MM.1S (cell line): ENCODE measurements at regions not wholly inside any gene's neighbourhood (a gene's known extent, or its start where the extent isn't known, plus 50 kb on each side); places are given as distances from the start of the nearest gene placed in this dataset.

Experiments used
- DNase-seq: peaks from one replicate; pipeline ENCODE4 v3.0.0-alpha.2; 2015
- H2AFZ ChIP-seq: fragments of 300-600 bp; sonication (generic); 2 replicates; pipeline ENCODE4 v1.6.0; 2016; ENCODE audit warnings: antibody characterized with exemption, low read length
- H3F3A ChIP-seq: fragments of 300-600 bp; sonication (generic); 2 replicates; pipeline ENCODE4 v1.6.1; 2016; ENCODE audit warnings: mild to moderate bottlenecking, antibody characterized with exemption, low read length, moderate library complexity, mixed read lengths; ENCODE audit not compliant: insufficient read depth
- H3K27ac ChIP-seq: fragments of 300-600 bp; sonication (generic); 2 replicates; pipeline ENCODE4 v1.5.1; 2016; ENCODE audit warnings: mild to moderate bottlenecking, low read length
- H3K27me3 ChIP-seq: fragments of 300-600 bp; sonication (generic); replicated peaks from 2 replicates; pipeline ENCODE4 v1.6.0; 2016; ENCODE audit warnings: low read length; ENCODE audit not compliant: insufficient read depth
- H3K36me3 ChIP-seq: fragments of 300-600 bp; sonication (generic); replicated peaks from 2 replicates; pipeline ENCODE4 v1.6.1; 2016; ENCODE audit warnings: mild to moderate bottlenecking, low read length, mixed read lengths; ENCODE audit not compliant: insufficient read depth
- H3K4me1 ChIP-seq: fragments of 300-600 bp; sonication (generic); 2 replicates; pipeline ENCODE4 v1.6.1; 2016; ENCODE audit warnings: low read length, mixed read lengths
- H3K4me2 ChIP-seq: fragments of 300-600 bp; sonication (generic); 2 replicates; pipeline ENCODE4 v1.6.0; 2016; ENCODE audit warnings: low read depth, low read length
- H3K4me3 ChIP-seq: fragments of 300-600 bp; sonication (generic); 2 replicates; pipeline ENCODE4 v1.5.1; 2016; ENCODE audit warnings: low read length, mixed read lengths
- H3K79me2 ChIP-seq: fragments of 300-600 bp; sonication (generic); 2 replicates; pipeline ENCODE4 v1.6.1; 2016; ENCODE audit warnings: mixed run types, low read length, mixed read lengths
- H3K9ac ChIP-seq: fragments of 300-600 bp; sonication (generic); 2 replicates; pipeline ENCODE4 v1.6.1; 2016; ENCODE audit warnings: low read length, mixed read lengths
- H3K9me2 ChIP-seq: fragments of 300-600 bp; sonication (generic); replicated peaks from 2 replicates; pipeline ENCODE4 v1.6.1; 2016; ENCODE audit warnings: mild to moderate bottlenecking, low read length, mixed read lengths; ENCODE audit not compliant: insufficient read depth
- H3K9me3 ChIP-seq: fragments of 300-600 bp; sonication (generic); replicated peaks from 2 replicates; pipeline ENCODE4 v1.6.1; 2016; ENCODE audit warnings: mild to moderate bottlenecking, low read length, mixed read lengths; ENCODE audit not compliant: insufficient read depth
- H4K20me1 ChIP-seq: fragments of 300-600 bp; sonication (generic); 2 replicates; pipeline ENCODE4 v1.6.1; 2016; ENCODE audit warnings: mild to moderate bottlenecking, low read length, moderate library complexity, mixed read lengths; ENCODE audit not compliant: insufficient read depth
- EZH2 ChIP-seq: fragments of 300-600 bp; sonication (generic); optimal IDR thresholded peaks from 2 replicates; pipeline ENCODE3; 2017; ENCODE audit warnings: low read depth, mild to moderate bottlenecking, antibody characterized with exemption, low read length, mixed read lengths
- EZH2phosphoT487 ChIP-seq: fragments of 300-600 bp; sonication (generic); IDR thresholded peaks from 2 replicates; pipeline ENCODE4 v1.6.1; 2018; ENCODE audit warnings: antibody characterized with exemption, low read length
- TF ChIP-seq, protein P1 (sequence below): fragments of 300-600 bp; sonication (generic); IDR thresholded peaks from 2 replicates; pipeline ENCODE4 v1.5.1; 2016; ENCODE audit warnings: antibody characterized with exemption, low read length, mixed read lengths

DNA sequence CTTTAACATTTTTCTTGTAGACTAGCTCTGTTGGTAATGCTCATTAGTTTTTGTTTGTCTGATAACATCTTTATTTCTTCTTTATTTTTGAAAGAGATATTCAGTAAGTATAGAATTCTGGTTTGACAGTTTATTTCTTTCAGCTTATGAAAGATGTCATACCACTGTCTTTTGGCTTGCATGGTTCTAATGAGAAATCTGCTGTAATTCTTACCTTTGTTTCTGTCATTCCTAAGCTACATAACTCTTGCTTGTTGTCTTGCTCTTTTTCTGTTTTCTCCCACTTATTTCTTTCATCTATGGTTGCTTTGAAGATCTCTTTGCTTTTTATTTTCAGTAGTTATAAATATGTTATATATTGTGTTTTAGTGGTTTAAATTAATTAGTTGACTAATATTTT lies 87.2 kb upstream of the PEX5L start:
- Histone ChIP-seq H4K20me1 (no peaks in the 10 kb centered on the region), H3K9ac (no peak overlapping the region), H3F3A (no peaks in the 10 kb centered on the region), H3K79me2 (no peaks in the 10 kb centered on the region), H3K27ac (no peak overlapping the region), H3K4me3 (no peak overlapping the region), H3K4me1 (no peaks in the 10 kb centered on the region), H3K9me2 (no peaks in the 10 kb centered on the region), H2AFZ (no peak overlapping the region), H3K4me2 (no peak overlapping the region), H3K9me3 (no peaks in the 10 kb centered on the region), H3K36me3 (no peaks in the 10 kb centered on the region), H3K27me3 (no peaks in the 10 kb centered on the region)
- no peak for DNase-seq
- TF ChIP-seq EZH2: no peak
- TF ChIP-seq, protein P1, sequence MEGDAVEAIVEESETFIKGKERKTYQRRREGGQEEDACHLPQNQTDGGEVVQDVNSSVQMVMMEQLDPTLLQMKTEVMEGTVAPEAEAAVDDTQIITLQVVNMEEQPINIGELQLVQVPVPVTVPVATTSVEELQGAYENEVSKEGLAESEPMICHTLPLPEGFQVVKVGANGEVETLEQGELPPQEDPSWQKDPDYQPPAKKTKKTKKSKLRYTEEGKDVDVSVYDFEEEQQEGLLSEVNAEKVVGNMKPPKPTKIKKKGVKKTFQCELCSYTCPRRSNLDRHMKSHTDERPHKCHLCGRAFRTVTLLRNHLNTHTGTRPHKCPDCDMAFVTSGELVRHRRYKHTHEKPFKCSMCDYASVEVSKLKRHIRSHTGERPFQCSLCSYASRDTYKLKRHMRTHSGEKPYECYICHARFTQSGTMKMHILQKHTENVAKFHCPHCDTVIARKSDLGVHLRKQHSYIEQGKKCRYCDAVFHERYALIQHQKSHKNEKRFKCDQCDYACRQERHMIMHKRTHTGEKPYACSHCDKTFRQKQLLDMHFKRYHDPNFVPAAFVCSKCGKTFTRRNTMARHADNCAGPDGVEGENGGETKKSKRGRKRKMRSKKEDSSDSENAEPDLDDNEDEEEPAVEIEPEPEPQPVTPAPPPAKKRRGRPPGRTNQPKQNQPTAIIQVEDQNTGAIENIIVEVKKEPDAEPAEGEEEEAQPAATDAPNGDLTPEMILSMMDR: no peak
- no peak for TF ChIP-seq EZH2phosphoT487

DNA sequence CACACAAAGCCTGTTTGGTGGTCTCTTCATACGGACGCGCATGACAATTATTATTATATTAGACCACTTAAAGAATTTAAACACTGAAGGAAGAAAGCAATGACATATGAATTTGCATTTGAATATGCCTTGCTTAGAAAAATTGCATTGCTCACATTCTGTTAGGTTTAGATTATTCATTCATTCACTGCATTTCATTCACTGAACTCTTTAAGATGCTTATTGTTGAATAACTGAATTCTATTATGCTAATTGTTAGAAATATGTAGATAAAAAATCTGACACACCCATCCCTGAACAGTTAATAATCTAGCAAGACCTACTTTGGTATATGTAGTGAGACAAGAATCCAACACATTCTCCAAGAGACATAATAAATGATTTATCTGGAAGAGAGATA lies 94.4 kb upstream of the PEX5L start:
- H3K79me2 ChIP-seq: no peaks in the 10 kb centered on the region
- H3K4me1 ChIP-seq: no peaks in the 10 kb centered on the region
- H3K9ac ChIP-seq: no peak overlapping the region
- no peak overlapping the region for H3K27ac ChIP-seq
- no peak for DNase-seq
- H2AFZ ChIP-seq: no peak overlapping the region
- no peak overlapping the region for H3K4me3 ChIP-seq
- H3K4me2 ChIP-seq: no peak overlapping the region
- TF ChIP-seq, protein P1: no peak
- TF ChIP-seq EZH2phosphoT487 (no peak), EZH2 (no peak)
- H3F3A ChIP-seq: no peaks in the 10 kb centered on the region
- H3K36me3 ChIP-seq: no peaks in the 10 kb centered on the region
- no peaks in the 10 kb centered on the region for H3K9me3 ChIP-seq
- no peaks in the 10 kb centered on the region for H3K9me2 ChIP-seq
- no peaks in the 10 kb centered on the region for H3K27me3 ChIP-seq
- no peaks in the 10 kb centered on the region for H4K20me1 ChIP-seq

DNA sequence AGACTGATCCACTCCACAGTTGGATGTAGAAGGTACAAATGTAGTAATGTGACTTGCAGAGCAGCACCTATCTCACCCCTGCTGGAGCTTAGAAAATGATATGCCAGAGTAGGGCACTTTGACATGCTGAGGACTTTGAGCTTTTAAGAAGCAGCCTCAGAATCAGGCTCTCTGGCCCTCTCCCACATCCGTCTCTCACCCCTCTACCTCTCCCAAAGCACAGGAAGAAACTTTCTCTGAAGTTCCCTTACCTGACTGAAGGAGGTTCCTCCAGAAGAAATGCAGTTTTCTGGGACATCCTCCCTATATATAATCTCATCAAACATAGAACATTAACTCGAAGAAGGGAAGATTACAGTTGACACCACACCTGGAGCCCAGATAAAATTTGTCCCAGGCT lies 98.4 kb upstream of the PEX5L start:
- Histone ChIP-seq H3K79me2 (no peaks in the 10 kb centered on the region), H3F3A (no peaks in the 10 kb centered on the region), H3K9ac (no peak overlapping the region), H3K27ac (no peak overlapping the region), H3K4me1 (no peaks in the 10 kb centered on the region), H3K27me3 (no peaks in the 10 kb centered on the region), H2AFZ (no peak overlapping the region), H4K20me1 (no peaks in the 10 kb centered on the region), H3K9me3 (no peaks in the 10 kb centered on the region), H3K4me2 (no peak overlapping the region), H3K9me2 (no peaks in the 10 kb centered on the region), H3K36me3 (no peaks in the 10 kb centered on the region), H3K4me3 (no peak overlapping the region)
- no peak for DNase-seq
- TF ChIP-seq EZH2phosphoT487 (no peak), EZH2 (no peak)
- TF ChIP-seq, protein P1: no peak

DNA sequence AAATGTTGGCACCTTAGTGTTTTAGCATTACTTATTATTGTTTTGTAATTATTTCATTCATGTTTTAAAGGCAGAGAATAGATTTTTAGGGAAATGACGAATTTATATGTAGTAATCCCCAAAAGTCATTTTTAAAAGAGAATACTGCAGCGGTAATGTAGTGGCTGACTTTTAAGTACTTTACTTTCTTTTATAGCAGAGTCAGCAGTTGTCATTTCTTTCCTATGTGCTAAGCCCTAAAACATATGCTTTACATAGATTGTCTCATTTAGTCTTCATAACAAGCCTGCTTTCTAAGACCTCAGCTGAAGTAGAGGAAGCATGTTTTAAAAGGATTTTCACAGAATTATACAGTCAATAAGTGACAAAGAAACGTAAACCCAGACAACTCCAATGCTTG lies 102.1 kb upstream of the PEX5L start:
- no peak overlapping the region for H3K9ac ChIP-seq
- H3F3A ChIP-seq: no peaks in the 10 kb centered on the region
- TF ChIP-seq EZH2 (no peak), EZH2phosphoT487 (no peak)
- TF ChIP-seq, protein P1: no peak

More for the DNA sequence above, 102.1 kb upstream of the PEX5L start:
- Histone ChIP-seq H3K9me3 (no peaks in the 10 kb centered on the region), H3K4me2 (no peak overlapping the region), H3K9me2 (no peaks in the 10 kb centered on the region), H3K4me1 (peaks cover 7% of the 10 kb centered on the region; the same call in 1 of the 2 replicates), H3K27ac (no peak overlapping the region), H2AFZ (no peak overlapping the region), H3K36me3 (no peaks in the 10 kb centered on the region), H4K20me1 (no peaks in the 10 kb centered on the region), H3K27me3 (no peaks in the 10 kb centered on the region), H3K4me3 (no peak overlapping the region), H3K79me2 (no peaks in the 10 kb centered on the region)
- DNase-seq: no peak
